ENCODE measurements at regions not wholly inside any gene's neighbourhood (a gene's known extent, or its start where the extent isn't known, plus 50 kb on each side); places are given as distances from the start of the nearest gene placed in this dataset.

DNA sequence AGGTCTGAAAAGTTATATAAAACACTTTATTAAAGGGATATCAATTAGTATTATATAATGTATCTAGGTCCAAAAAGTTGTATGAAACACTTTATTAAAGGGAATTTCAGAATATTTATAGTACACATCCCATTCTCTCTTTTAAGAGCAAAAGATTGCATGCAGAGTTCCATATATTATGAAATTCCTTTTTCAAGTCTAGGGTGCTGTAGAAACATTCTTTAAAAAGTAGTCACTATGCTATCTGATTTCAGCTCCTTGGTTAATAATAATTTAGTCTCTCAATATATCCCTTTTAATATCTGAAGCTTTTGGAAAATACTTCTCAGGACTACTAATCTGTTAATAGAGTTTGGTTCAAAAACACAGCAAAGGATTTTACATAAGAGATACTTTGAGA lies 1496.1 kb upstream of the C9orf72 start:
- TF ChIP-seq, protein P1, sequence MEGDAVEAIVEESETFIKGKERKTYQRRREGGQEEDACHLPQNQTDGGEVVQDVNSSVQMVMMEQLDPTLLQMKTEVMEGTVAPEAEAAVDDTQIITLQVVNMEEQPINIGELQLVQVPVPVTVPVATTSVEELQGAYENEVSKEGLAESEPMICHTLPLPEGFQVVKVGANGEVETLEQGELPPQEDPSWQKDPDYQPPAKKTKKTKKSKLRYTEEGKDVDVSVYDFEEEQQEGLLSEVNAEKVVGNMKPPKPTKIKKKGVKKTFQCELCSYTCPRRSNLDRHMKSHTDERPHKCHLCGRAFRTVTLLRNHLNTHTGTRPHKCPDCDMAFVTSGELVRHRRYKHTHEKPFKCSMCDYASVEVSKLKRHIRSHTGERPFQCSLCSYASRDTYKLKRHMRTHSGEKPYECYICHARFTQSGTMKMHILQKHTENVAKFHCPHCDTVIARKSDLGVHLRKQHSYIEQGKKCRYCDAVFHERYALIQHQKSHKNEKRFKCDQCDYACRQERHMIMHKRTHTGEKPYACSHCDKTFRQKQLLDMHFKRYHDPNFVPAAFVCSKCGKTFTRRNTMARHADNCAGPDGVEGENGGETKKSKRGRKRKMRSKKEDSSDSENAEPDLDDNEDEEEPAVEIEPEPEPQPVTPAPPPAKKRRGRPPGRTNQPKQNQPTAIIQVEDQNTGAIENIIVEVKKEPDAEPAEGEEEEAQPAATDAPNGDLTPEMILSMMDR (IDR thresholded peaks at IDR 0.05): no peak
- TF ChIP-seq POLR2A (IDR thresholded peaks at IDR 0.05): no peak
